ENCODE measurements at regions not wholly inside any gene's neighbourhood (a gene's known extent, or its start where the extent isn't known, plus 50 kb on each side); places are given as distances from the start of the nearest gene placed in this dataset.

DNA sequence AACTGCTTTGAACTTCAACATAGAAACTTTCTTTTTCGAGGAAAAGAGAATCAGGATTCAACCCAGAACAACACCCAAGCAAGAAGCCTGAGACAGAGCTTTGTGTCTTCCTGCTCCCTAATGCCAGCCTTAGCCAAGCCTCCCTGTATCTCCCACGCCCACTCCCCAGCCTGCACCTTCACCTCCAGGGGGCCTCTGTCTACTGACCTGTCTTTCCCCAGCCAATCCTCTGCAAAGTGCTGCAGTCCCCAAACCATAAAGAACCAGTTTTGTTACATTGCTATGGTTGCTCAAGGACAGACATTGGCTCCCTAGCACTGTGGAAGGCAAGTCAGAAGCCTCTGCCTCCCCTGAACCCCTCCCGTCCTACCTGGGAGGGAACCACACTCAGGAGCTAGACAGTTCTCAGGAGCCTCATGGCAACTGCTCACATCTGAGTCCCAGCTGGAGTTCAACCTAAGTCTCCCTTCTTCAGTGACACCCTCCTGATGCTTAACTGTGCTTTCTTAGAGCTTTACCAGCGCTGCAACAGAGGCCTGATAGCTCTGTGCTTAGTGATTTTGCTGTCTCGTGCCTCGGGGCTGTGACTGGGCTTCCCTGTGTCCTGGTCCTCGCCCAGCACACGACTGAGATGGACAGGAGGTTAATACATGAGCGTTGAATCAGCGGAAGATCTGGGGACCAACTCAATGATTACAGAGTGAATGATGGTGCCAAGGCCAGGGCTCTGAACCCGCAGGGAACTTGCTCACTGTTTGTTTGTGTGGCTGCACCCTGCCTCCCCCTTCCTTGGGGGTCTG lies 101.5 kb upstream of the DUSP22 start:
- TF ChIP-seq, protein P1, sequence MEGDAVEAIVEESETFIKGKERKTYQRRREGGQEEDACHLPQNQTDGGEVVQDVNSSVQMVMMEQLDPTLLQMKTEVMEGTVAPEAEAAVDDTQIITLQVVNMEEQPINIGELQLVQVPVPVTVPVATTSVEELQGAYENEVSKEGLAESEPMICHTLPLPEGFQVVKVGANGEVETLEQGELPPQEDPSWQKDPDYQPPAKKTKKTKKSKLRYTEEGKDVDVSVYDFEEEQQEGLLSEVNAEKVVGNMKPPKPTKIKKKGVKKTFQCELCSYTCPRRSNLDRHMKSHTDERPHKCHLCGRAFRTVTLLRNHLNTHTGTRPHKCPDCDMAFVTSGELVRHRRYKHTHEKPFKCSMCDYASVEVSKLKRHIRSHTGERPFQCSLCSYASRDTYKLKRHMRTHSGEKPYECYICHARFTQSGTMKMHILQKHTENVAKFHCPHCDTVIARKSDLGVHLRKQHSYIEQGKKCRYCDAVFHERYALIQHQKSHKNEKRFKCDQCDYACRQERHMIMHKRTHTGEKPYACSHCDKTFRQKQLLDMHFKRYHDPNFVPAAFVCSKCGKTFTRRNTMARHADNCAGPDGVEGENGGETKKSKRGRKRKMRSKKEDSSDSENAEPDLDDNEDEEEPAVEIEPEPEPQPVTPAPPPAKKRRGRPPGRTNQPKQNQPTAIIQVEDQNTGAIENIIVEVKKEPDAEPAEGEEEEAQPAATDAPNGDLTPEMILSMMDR (IDR thresholded peaks at IDR 0.05; ENCODE audit: low read depth, low read length): peak; percentile 45
- TF ChIP-seq, protein P2, sequence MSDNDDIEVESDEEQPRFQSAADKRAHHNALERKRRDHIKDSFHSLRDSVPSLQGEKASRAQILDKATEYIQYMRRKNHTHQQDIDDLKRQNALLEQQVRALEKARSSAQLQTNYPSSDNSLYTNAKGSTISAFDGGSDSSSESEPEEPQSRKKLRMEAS (IDR thresholded peaks at IDR 0.05; ENCODE audit: low read depth, low read length): no peak
- TF ChIP-seq POLR2A (IDR thresholded peaks at IDR 0.05; ENCODE audit: extremely low read depth, insufficient read length): no peak
- no peak for TF ChIP-seq MYC (IDR thresholded peaks at IDR 0.05; ENCODE audit: low read depth, low read length)
- peak; percentile 62 for DNase-seq (ENCODE audit: low read depth)

DNA sequence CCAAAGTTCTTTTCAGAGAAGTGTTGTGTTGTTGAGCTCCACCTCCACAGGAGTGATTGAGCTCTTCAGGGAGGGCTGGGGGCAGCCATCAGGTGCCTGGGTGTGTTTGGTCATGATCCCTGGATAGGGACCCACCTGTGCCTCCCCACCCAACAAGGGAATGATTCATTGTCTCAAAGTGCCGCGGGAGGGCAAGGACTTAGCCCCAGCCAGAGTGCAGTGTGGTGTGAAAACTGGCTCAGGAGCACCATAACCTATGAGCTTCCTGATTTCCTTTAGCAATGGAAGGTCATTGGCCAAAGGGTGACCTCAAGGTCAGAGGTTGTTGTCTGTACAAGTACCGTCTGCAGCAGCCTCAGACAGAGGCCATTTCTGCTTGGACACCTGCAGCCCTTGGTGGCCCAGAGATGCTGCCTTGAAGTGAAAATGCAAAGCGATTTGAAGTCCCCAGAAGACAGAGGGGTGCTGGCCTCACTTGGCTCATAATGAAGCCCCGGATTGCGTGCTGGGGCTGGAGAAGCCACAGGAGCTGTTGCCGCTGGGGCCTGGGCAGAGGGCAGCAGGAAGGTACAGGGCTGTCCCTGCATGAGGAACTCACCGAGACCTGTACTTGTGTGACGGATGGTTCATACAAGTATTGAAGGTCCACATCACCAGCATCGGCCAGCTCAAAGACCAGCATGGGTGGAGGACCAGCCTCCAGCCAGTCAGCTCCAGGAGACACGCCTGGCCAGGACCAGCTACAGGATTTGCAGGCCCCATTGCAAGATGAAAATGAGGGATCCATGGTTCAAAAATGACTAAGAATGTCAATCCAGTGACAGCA lies 100.6 kb upstream of the DUSP22 start:
- TF ChIP-seq POLR2A (IDR thresholded peaks at IDR 0.05; ENCODE audit: extremely low read depth, insufficient read length) (no peak), MYC (IDR thresholded peaks at IDR 0.05; ENCODE audit: low read depth, low read length) (no peak)
- TF ChIP-seq, protein P2 (IDR thresholded peaks at IDR 0.05; ENCODE audit: low read depth, low read length): no peak
- TF ChIP-seq, protein P1 (IDR thresholded peaks at IDR 0.05; ENCODE audit: low read depth, low read length): no peak
- no peak overlapping the region for H3K4me3 ChIP-seq (ENCODE audit: low read depth, low read length)
- no peak for DNase-seq (ENCODE audit: low read depth)

More for the DNA sequence above, 101.5 kb upstream of the DUSP22 start:
- H3K4me3 ChIP-seq (ENCODE audit: low read depth, low read length): no peak overlapping the region

DNA sequence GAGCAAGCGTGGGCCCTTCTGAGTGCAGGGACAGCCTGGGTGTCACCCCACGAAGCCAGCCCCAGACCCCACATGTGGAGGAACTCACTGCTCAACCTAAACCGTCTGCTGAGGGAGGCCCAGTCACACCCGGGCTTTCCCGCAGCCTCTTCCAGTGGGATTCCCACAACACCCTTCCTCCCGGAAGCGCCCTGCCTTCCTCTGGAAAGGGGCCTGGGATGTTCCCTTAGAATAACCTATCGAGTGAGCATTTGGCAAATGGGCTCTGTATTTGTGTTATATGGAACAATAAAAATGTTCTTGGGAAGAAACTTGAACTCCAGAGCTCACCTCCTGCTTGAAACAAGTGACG lies 100.0 kb upstream of the DUSP22 start:
- TF ChIP-seq MYC (IDR thresholded peaks at IDR 0.05; ENCODE audit: low read depth, low read length) (no peak), POLR2A (IDR thresholded peaks at IDR 0.05; ENCODE audit: extremely low read depth, insufficient read length) (no peak)
- TF ChIP-seq, protein P2 (IDR thresholded peaks at IDR 0.05; ENCODE audit: low read depth, low read length): no peak
- TF ChIP-seq, protein P1 (IDR thresholded peaks at IDR 0.05; ENCODE audit: low read depth, low read length): no peak
- no peak overlapping the region for H3K4me3 ChIP-seq (ENCODE audit: low read depth, low read length)
- no peak for DNase-seq (ENCODE audit: low read depth)

- H3K4me3 ChIP-seq (ENCODE audit: low read depth, low read length): no peak overlapping the region
- DNase-seq (ENCODE audit: low read depth): no peak
- TF ChIP-seq MYC (IDR thresholded peaks at IDR 0.05; ENCODE audit: low read depth, low read length) (no peak), POLR2A (IDR thresholded peaks at IDR 0.05; ENCODE audit: extremely low read depth, insufficient read length) (no peak)
- TF ChIP-seq, protein P2 (IDR thresholded peaks at IDR 0.05; ENCODE audit: low read depth, low read length): no peak
- TF ChIP-seq, protein P1 (IDR thresholded peaks at IDR 0.05; ENCODE audit: low read depth, low read length): no peak
Measured at GRCh38 chr6:193180-193579, 99.1 kb upstream of the DUSP22 start.

GRCh38 chr6:193773-194310 lies 98.4 kb upstream of the DUSP22 start:
- H3K4me3 ChIP-seq (ENCODE audit: low read depth, low read length): no peak overlapping the region
- DNase-seq (ENCODE audit: low read depth): peak; percentile 76
- TF ChIP-seq MYC (IDR thresholded peaks at IDR 0.05; ENCODE audit: low read depth, low read length) (no peak), POLR2A (IDR thresholded peaks at IDR 0.05; ENCODE audit: extremely low read depth, insufficient read length) (no peak)
- TF ChIP-seq, protein P1 (IDR thresholded peaks at IDR 0.05; ENCODE audit: low read depth, low read length): no peak
- TF ChIP-seq, protein P2 (IDR thresholded peaks at IDR 0.05; ENCODE audit: low read depth, low read length): no peak
